Astrocyte (in vitro differentiated cells and primary cell): ENCODE measurements at regions not wholly inside any gene's neighbourhood (a gene's known extent, or its start where the extent isn't known, plus 50 kb on each side); places are given as distances from the start of the nearest gene placed in this dataset.

ENCODE experiments used
- CTCF ChIP-seq: IDR thresholded peaks from 2 replicates; pipeline ENCODE4 v1.5.1; 2011; ENCODE audit warnings: low read depth, mild to moderate bottlenecking, inconsistent platforms, low read length, moderate library complexity; ENCODE audit not compliant: insufficient read depth
- EZH2 ChIP-seq: IDR thresholded peaks from 2 replicates; pipeline ENCODE4 v1.6.1; 2012; ENCODE audit warnings: mild to moderate bottlenecking, low read length, inconsistent platforms; ENCODE audit not compliant: insufficient read depth

DNA sequence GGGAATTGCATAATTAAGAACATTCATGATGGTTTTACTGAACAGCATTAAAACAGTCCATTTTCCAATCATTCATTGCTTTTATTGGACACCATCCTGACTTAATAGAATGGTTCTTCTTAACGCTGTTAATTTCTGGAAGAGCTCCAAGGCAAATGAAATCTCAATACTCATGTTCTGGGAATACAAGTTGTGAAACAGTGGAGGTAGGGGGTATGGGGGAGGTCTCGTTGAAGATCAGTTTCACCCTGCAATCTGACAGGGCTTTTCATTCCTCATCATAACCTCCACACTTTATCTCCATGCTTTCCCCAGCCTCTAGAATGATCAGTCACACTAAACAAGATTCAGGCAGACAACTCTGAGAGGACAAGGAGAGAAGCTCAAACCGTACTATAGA lies 113.6 kb downstream of the ETAA1 start:
- no peak for TF ChIP-seq CTCF
- TF ChIP-seq EZH2: no peak
